Peyer's patch (tissue), 4 donors: ENCODE measurements at regions not wholly inside any gene's neighbourhood (a gene's known extent, or its start where the extent isn't known, plus 50 kb on each side); places are given as distances from the start of the nearest gene placed in this dataset.

ENCODE experiments used
- CTCF ChIP-seq, 6 experiments: fragments of 450-650 bp in 4 of 6; fragments of 200-600 bp in 2 of 6; sonication (generic) in 1 of 6; IDR thresholded peaks; one replicate each; pipeline ENCODE4 v1.5.1; 2017 to 2019; ENCODE audit warnings: antibody characterized with exemption in 6 of 6, mild to moderate bottlenecking in 3 of 6, moderate library complexity in 1 of 6
- POLR2A ChIP-seq, 2 donors: fragments of 450-650 bp; IDR thresholded peaks; one replicate each; pipeline ENCODE4 v1.5.1; 2017; ENCODE audit warnings: antibody characterized with exemption in 2 of 2, mild to moderate bottlenecking in 2 of 2, moderate library complexity in 2 of 2

GRCh38 chr1:60727552-60727951, 354.8 kb upstream of the NFIA start:
- TF ChIP-seq CTCF (IDR thresholded peaks at IDR 0.05), result no peak
- no peak for TF ChIP-seq POLR2A (IDR thresholded peaks at IDR 0.05)
